CD4-positive, alpha-beta T cell treated with Interleukin-2 at 100 ng/mL for 4 hours (primary cell): ENCODE measurements at regions not wholly inside any gene's neighbourhood (a gene's known extent, or its start where the extent isn't known, plus 50 kb on each side); places are given as distances from the start of the nearest gene placed in this dataset.
"Not testable (repeated sequence)": the region's sequence is repeated elsewhere in the genome, so short reads cannot be mapped to it uniquely, and the experiment has no call there.

ENCODE experiments used
- DNase-seq: peaks from one replicate; pipeline ENCODE4 v3.0.0-alpha.2; 2020; ENCODE audit warnings: low spot score

DNA sequence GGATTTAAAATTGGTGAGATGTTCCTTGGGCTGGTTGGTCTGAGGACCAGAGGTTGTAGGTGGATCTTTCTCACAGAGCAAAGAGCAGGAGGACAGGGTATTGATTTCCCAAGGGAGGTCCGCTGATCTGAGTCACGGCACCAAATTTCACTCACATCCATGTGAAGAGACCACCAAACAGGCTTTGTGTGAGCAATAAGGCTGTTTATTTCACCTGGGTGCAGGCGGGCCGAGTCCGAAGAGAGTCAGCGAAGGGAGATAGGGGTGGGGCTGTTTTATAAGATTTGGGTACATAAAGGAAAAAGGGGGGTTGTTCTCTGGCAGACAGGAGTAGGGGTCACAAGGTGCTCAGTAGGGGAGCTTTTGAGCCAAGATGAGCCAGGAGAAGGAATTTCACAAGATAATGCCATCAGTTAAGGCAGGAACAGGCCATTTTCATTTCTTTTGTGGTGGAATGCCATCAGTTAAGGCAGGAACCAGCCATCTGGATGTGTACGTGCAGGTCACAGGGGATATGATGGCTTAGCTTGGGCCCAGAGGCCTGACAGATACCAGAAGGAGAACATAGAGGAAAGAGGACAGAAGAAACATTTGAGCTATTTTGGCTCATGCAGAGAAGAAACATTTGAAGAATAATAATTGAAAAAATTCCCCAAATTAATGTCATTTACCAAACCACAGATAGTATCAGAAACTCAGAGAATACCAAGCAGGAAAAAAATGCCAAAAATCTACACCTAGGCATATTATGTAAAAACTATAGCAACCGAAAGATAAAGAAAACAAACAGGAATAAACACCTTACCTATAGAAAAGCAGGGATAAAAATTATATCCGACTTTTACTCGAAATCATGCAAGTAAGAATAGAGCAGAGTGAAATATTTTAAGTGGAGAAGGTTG is 585.2 kb upstream of the MDGA2 start:
- DNase-seq = not testable (repeated sequence)

DNA sequence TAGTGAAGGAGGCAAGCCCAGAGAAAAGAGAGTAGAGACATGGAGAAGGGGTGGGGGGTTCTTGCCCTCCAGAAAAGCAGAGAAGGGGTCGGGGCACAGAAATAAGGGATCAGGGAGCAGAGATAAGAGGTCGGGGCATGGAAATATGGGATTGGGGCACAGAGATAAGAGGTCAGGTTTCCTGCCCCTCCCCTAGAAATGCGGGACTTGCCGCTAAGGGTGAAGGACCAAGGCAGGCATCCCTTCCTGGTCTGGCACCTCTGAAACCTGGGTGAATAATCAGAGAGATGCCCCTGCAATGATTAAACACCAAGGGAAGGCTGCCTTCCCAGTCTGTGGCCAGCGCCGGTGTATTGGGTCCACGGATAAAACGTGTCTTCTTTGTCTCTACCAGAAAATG is 584.5 kb upstream of the MDGA2 start:
- not testable (repeated sequence) for DNase-seq

DNA sequence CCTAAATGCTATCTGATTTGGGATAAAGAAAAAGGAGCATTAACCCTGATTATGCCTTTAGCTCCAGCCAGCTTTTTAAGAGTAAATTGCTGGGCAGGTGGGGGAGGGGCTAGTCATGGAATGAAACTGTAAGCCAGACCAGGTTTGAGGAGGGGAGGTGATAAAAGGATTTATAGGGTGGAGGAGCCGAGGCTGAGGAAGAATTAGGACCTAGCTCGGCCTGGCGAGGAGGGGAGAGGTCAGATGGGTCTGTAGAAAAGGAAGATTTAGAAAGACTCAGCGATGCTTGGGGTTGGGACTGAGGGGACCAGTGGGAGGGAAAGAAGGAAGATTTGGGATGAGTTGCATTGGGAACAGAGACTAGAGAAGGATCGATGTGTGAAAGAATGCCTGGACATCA is 583.8 kb upstream of the MDGA2 start:
- DNase-seq = not testable (repeated sequence)

DNA sequence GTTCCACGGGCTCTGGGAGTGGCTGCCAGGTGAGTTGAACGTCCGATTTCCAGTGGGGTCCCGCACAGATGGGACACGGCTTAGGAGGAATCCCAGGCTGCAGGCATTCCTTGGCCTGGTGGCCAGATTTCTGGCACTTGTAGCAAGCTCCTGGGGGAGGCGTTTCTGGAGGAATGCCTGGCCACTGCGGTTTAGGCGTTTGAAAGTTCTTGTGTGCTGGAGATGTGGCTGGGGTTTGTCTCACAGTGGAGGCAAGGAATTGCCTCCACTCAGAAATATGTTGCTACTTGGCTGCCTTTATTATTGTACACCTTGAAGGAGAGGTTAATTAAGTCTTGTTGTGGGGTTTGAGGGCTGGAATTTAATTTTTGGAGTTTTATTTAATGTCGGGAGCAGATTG is 583.3 kb upstream of the MDGA2 start:
- not testable (repeated sequence) for DNase-seq

DNA sequence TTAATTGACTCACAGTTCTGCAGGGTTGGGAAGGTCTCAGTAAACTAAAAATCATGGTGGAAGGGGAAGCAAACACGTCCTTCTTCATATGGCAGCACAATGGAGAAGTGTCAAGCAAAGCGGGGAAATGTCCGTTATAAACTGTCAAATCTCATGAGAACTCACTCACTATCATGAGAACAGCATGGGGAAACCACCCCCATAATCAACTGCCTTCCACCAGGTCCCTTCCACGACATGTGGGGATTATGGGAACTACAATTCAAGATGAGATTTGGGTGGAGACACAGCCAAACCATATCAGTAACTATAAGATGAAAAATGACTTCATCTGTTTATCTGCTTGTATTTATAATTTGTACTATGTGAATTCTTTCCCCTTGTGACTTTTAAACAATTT is 577.6 kb upstream of the MDGA2 start:
- DNase-seq = no peak

DNA sequence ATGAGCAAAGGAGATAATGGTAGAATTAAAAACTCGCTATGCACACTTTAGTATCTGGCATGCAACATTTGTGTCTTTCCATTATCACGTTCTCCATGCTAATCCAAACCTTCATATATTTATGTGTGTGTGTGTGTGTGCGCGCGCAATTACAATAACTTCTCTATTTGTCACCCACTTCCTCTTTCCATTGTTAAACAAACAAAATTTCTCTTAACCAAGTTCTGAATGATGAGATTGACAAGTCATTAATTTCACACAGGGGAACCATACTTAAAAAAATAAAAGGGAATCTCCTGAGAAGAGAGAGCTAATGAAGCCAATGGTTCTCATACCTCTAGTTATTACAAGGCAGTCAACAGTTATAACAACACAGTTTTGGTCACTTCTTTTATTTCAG is 575.9 kb upstream of the MDGA2 start:
- DNase-seq = no peak

DNA sequence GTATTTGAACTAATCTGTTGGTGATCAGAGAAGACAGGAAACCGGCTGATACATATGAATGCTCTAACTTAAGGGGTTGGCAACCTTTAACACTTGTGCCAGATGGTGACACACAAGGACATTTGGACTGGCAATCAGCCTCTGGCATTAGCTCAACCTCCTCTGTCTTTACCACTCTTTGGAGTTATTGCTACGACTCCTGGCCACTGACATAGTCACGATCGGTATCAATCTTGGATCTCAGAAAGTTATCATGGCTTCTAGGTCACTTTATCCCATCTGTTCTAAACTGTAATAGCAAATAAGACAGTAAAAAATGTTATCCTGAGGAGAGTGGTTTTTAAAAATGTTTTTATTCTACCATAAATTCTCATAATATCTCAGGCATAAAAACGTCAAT is 575.2 kb upstream of the MDGA2 start:
- no peak for DNase-seq

DNA sequence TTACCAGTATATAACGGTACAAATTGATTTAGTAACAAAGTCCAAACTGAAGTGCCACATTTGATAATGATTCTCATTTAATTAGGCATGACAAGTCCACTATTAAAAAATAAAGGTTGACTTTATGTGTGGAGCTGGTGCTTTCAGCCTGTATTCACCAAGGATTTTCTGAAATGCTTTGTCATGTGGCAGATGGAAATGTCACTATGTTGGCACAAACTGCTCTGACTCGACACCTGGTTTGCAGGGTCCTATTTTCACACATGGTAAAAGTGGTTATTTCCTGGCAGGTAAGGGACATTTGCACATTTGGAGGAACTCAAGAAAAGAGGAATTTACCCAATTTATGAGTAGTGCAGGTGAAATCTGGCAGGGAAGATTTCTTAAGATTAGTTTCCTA is 572.6 kb upstream of the MDGA2 start:
- DNase-seq = no peak

DNA sequence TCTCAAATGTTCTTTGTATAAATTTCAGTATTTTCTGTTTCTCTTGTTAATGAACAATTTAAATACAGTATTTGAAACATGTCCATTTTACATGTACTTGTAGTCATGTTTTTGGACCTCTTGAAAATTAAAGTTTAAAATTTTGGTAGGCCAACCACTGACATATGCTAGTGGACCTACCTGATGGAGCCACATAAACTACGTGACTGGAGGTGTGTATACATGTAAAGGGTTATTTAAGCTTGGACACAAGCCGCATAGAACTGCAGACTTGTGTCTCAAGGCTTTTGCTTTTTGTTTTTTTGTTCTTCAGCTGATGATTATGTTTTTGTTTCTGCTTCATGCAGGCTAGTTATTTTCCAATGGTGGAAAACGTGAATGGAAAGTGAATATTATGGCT is 568.5 kb upstream of the MDGA2 start:
- DNase-seq = no peak

DNA sequence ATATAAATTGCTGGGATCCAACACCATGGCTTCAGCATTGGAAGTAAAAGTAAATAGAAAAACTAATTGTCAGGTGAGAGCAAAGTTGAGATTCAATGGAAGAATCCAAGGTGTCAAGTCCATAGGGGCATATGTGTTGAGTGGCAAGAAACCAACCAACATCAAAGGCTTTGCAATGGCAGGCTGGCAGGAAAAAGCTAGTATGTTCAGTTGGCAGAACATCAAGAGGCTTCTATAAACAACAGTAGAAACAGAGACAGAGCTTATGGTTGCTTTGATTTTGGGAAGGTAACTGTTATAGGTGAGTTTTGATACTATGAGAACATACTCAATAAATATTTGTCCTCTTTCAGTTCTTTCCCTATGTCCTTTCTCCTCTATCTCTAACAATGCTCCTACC is 553.7 kb upstream of the MDGA2 start:
- DNase-seq = no peak

DNA sequence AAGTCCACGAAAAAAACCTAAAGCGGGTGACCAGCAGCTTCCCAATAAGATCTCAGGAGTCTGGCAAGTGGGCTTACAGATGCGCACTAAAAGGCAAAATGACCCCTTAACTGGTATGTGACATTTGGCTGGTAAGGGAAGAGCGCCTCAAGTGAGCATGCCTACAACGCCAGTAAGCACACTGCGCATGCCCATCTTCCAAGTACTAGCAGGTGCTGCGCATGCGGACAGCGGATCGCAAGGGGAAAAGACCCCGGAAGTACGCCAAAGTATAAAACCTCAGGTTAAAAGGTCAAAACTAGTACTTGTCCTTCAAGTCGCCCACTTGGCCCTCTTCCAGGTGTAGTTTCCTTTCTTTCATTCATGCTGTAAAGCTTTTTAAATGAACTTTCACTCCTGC is 518.5 kb upstream of the MDGA2 start:
- DNase-seq = no peak

DNA sequence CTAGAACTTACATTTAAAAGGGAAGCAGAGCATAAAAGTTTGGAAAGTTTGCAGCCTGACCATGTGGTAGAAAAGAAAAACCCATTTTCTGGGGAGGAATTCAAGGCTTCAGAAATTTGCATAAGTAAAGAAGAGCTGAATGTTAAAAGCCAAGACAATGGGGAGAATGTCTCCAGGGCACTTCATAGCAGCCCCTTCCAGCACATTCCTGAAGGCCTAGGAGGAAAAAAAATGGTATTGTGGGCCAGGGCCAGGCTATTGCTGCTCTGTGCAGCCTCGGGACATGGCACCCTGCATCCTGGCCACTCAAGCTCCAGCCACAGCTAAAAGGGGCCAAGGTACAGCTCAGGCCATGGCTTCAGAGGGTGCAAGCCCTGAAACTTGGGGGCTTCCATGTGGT is 474.2 kb upstream of the MDGA2 start:
- not testable (repeated sequence) for DNase-seq

DNA sequence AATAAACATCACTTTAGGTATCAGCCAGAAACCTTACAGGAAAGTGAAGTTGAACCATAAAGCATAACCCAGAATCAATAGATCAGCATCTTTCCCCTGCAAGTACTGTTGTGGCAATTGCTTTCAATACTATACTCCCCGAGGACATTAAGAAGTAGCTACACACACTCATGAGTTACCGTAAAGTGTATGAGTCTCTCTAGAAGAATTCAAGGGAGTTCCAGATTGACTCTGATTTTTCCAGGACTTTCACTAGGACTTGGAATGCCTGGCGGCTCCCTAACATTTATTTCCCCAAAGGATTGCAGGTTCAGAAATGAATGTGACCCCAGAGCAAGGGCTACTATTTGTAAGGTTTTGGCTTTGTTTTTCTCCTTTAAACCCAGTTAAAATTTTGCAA is 465.4 kb upstream of the MDGA2 start:
- DNase-seq = no peak

DNA sequence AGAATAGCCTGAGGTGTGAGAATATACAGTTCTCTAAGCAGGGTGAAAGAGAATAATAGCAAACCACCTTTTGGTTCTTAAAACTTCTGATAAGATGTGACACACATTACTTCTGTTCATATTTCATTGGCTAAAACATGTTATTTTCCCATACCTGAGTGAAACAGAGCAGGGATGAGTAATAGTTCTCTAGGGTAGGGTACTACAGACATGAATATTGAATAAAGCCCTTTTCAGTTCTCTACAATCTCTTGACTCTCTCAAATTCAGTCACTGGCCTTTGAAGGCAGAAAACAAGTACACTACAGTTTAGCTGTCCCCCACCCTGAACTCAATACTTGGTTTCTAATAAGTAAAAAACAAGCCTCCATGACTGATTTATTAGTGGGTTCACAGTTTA is 454.1 kb upstream of the MDGA2 start:
- no peak for DNase-seq

DNA sequence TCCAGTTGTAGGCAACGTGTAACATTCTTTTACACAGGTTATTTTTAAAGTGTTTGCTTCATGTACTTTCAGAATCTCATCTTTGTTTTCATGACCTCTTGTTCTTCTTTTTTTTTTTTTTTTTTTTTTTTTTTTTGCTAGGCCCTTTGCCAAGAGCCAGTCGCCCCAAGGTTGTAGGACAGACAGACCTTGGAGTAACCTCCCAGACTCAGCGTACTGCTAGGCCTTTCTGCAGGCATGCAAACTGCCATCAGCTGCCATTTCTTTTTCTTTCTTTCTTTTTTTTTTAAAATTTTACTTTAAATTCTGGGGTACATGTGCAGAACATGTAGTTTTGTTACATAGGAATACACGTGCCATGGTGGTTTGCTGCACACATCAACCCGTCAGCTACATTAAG is 452.3 kb upstream of the MDGA2 start:
- DNase-seq = no peak

DNA sequence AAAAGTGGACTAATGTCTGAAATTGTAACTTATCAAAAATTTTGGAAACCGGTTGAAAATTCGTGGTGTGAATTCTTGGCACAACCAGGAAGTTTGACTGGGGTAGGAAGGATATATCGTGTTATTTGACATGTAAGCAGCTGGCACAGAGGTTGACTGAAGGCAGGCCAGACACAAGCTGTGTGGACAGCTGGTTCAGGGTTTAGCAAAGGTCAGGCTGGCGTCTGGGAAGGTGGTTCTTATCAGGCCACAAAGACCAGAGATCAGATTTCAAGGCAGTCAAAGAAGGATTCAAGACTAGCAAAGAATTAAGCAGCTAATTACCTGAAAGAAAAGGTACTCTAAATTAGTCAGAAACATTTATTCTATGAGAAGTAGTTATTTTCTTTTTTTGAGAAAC is 450.2 kb upstream of the MDGA2 start:
- DNase-seq = no peak

DNA sequence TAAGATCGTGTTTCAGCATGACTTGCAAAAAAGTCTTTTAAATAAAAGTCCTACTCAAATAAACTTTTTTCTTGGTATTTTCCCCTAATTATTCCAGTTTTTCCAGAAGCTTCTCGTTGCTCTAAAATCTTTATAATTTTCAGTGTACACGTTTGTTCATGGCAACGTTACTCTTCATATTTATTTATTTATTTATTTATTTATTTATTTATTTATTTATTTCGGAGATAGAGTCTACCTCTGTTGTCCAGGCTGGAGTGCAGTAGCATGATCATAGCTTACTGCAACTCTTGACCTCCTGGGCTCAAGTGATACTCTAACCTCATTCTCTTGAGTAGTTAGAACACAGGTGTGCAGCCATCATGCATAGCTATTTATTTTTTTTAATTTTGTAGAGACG is 438.3 kb upstream of the MDGA2 start:
- no peak for DNase-seq

DNA sequence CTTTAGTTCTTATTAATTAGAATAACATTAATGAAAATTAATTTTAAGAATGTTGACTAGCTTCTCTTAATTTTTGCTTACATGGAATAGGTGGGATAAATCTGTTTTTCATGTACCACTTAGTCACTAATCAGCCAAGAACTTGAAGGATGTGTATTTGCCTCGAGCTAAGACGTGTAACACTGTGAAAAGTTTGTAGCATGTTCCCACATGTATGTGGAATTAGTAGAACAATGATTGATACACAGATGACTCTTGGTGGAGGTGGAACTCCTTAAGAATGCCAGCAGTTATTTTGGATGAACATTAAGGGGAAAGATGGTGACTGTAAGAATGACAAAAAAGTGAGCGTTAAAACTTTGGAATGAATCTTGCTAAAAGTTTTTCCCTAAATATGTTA is 435.7 kb upstream of the MDGA2 start:
- DNase-seq = no peak

DNA sequence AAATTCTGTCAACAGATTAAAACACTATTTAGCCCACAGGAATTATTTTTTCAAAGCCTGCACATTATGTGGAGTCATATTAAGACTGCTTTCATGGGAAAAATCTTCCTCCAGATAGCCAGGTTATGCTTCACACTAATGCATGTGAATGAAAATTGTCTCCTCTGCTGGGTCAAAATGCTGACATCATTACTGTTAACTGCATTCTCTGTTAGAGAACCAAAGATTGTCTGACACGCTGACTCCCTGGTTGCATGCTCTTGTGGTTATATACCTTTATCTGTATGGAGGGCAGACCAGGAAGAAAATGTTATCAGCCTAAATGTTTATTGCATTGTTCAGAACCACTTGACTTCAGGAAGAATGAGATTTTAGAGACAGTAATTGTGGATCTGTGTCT is 432.2 kb upstream of the MDGA2 start:
- no peak for DNase-seq

DNA sequence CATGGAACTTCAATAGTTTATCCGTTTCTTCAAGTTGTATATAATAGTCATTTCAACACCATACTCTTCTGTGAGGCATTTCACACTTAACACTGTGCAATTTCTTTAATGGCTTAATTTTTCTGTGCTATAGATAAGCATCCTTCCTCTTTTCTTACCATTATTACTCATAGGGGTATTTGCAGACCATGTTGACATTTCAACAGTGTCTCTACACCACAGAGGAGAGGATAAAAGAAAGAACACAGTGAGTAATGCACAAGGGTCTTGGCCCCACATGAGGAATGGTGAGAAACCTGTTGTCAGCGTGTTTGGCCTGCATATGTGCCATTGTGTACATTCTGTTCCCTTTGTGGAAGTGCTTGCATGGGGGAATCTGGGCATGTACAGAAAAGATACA is 421.5 kb upstream of the MDGA2 start:
- no peak for DNase-seq

DNA sequence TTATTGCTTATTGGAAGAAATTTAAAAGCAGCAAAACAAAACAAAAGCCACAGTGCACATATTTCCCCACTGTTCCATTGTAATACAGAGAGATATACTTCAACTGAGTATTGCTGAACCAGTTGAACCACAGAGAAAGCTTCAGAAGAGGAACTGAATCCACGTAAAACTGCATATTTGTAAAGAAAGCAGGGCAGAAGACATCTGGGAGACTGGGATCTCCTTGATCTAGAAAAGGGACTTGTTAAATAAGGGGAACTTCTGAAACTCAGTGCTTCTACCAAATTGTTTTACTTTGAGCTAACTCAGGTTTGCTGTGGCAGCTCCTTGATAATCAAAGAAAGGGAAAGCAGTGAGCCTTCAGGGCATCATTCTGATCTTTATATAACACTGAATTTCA is 411.1 kb upstream of the MDGA2 start:
- no peak for DNase-seq

DNA sequence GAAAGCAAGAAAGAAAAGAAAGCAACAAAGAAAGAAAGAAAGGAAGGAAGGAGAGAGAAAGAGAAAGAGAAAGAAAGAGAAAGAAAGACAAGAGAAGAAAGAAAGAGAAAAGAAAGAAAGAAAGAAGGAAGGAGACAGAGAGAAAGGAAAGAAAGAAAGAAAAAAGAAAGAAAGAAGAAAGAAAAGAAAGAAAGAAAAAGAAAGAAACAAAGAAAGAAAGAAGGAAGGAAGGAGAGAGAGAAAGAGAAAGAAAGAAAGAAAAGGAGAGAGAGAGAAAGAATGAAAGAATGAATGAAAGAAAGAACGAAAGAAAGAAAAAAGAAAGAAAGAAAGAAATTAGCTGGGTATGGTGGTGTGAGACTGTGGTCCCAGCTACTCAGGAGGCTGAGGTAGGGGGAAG is 400.1 kb upstream of the MDGA2 start:
- no peak for DNase-seq

DNA sequence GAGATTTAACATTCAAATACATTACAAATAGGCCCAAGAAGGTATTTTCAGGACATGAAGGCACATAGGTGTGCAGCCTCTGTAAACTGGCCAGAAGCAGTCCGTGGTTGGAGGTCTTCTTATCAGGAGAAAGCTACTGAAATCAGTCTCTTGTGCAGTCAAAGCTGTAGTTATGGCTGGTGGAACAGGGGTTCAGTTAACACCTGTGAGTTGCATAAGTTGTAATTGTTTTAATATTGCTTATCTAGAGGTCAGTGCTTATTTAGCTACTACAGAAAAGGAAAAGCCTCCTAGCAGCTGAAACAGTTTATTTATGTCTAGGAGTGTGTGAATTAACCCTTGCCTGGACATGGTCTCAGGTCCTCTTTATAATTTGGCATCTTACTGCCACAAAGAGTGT is 377.6 kb upstream of the MDGA2 start:
- DNase-seq = no peak

DNA sequence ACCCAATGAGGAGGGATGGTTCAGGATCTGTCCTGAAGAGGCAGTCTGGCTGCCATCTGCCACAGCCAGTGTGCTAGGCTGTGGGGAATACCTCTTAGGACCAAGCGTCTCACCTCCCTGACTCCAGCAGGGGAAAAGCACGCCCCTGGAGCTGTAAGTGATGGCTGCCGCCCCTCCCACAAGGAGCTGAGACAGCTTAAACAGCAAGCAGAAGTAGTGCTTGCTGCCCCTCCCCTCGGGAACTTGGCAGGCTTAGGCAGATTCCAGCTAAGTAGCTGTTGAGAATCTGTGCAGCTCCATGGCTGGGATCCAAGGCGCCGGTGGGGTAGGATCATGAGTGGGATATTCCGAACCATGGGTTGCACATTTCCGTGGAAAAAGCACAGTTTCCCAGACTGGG is 360.4 kb upstream of the MDGA2 start:
- DNase-seq = no peak
